COLO668 (cell line): ENCODE measurements at regions not wholly inside any gene's neighbourhood (a gene's known extent, or its start where the extent isn't known, plus 50 kb on each side); places are given as distances from the start of the nearest gene placed in this dataset.
"Not testable (repeated sequence)": the region's sequence is repeated elsewhere in the genome, so short reads cannot be mapped to it uniquely, and the experiment has no call there.

ENCODE experiments used
- DNase-seq: peaks from one replicate; lab custom pipeline; 2025; ENCODE audit not compliant: unreplicated experiment; lab: John Stamatoyannopoulos, UW

DNA sequence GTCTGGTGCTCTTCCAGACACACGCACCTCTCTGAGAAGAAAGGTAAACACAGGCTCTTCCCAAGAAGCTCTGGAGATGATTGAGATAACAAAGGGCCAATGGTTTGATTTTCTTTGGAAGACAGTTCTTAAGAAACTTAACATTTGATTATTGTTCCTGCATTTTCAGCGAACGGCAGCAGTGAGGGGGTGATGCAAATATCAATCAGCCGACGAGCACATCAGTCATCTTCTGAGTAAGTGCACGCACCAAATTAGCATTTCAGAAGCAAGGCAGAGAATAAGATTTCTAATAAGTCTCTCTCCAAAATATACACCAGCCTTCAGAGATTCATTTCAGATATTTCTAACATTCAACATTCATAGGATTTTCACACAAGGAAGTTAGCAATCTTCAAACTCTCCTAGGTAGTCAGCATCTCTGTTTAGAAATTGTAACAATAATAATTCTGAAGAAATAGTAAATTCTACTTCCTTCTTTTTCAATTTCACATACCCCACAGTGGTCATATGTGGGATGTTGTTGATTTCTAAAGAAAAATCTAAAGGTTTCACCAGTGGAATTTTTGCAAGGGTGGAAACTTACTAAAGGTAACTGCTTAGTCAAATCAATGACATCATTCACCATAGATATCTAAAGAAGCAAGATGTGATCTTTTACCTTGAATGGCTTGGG lies 250.3 kb downstream of the SEC61B start:
- no peak for DNase-seq

GRCh38 chr9:99472916-99473245 lies 250.8 kb downstream of the SEC61B start:
- DNase-seq: no peak

DNA sequence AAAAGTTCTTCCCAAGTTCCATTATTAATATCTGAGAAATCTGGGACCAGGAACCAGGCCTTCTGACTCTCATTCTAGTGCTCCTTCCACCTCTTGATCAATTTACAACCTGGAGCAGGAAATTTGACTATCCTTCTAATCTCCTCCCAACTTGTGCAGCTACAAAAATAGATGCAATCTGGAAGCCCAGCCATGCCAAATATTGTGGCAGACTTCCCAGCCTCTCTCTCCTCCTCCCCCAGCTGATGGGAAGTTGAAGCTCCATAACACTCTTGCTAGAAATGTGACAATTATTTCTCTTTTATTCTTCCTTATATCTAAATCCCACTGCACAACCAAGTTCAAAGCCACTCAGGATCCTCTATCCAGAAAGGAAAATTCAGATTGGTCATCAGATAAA lies 252.1 kb downstream of the SEC61B start:
- no peak for DNase-seq

DNA sequence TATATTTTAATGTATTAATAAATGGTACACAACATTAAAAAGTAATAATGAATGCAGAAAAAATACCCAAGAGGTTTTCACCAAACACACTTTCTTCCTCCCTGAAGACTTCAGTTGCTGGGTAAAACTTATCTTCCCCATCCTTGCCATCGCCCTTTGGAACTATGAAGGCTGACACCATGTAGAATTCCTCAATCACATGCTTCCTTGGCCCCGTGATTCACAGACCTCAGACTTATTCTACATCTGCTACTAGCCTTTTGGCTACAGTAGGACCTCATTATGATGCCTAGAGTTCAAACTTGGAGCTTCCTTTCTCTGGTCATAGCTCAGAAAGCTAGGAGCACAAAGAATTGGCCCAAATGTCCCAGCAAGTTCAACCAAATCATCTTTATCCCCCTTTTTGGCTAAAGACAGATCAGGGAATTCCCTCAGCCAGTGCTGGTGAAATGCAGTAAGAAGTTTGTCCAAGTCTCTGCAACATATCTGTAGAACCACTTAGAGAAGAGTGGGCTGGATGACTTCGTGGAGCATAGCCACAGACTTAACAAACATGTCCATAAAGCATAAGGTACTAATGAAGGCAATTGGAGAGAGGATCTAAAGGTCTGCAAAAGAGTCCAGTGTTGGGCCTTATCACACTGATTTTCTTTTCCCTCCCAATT lies 253.5 kb downstream of the SEC61B start:
- DNase-seq: no peak

- DNase-seq: no peak
Observed at GRCh38 chr9:99478469-99479027, 256.5 kb downstream of the SEC61B start.

DNA sequence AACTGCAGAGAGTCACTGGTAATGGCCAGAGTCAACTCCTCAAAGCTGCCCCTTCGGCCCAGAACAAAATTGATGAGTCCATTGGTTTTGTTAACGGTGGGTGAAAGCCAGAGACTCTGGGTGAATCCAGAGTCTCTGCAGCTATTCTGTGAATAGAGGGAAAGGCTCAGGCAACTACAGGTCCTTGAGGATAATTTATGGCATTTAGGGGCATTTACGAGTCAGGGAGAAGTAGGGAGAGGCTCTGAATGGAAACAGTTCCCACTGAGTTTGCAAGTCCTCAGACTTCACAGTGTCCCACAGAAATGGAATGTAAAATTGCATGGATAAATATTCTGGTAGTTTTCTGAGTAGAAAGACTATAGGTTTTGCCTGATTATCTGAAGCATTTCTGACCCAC lies 257.8 kb downstream of the SEC61B start:
- no peak for DNase-seq

DNA sequence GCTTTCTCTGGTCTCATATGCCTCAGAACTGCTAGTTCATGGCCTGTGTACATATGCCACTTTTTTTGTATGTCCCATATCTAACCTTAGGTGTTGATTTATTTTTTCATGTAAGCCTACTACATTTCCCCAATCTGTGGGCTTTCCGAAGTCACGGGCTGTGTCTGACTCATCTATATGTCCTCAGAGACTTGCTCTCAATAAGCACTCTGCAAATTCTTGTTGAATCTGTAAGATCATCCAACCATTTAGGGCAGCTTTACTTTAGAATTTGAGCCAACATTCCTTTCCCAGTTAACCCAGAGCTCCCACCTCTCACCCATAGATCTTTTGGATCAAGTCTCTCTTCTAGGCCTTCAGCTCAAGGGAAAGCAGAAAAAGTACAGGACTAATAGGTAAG lies 263.4 kb downstream of the SEC61B start:
- no peak for DNase-seq

GRCh38 chr9:99486684-99487083 lies 264.6 kb downstream of the SEC61B start:
- no peak for DNase-seq

DNA sequence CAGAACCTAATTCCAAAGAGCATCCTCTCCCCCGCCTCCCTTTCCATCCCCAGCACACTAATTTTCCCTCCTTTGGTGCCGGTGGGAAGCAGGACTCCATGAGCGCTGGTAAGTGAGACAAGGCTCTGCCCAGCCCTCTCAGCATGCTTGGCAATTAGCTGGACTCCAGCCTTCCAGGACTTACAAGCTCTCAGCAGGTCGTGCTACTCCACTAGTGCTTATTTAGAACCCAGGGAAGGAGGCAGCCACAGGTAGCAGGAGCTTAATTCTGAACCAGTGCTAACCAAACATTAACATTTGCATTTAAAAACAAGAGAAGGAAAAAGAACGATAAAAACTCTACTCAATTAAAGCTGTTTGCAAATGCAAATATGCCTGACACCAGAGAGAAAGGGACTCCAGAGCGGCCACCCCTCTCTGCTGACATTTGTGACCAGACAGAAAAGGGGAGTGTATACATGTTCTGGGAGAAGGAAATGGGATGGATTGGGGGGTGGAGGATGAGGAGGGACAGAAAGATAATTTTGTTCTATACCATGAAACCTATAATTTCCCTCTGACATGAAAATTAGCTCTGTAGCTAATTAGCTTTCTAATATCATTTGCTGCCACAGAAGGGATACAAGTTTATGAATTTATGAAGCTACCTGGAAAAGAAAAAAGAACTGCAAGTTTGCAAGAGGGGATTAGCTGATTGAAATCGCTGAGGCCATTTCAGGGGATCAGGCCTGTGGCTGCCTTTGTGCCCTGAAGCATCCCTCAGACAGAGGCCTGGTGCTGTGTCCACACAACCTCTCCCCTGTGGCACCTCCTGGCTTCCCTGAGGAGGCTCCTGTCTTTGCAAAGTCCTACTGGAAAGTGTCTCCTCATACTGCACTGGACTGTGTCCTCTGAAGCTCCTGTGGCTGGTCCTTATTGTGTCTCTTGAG lies 266.3 kb downstream of the SEC61B start:
- DNase-seq: no peak

GRCh38 chr9:99489060-99489413 lies 267.0 kb downstream of the SEC61B start:
- no peak for DNase-seq

- no peak for DNase-seq
Observed at GRCh38 chr9:99490729-99491128, 268.6 kb downstream of the SEC61B start.

DNA sequence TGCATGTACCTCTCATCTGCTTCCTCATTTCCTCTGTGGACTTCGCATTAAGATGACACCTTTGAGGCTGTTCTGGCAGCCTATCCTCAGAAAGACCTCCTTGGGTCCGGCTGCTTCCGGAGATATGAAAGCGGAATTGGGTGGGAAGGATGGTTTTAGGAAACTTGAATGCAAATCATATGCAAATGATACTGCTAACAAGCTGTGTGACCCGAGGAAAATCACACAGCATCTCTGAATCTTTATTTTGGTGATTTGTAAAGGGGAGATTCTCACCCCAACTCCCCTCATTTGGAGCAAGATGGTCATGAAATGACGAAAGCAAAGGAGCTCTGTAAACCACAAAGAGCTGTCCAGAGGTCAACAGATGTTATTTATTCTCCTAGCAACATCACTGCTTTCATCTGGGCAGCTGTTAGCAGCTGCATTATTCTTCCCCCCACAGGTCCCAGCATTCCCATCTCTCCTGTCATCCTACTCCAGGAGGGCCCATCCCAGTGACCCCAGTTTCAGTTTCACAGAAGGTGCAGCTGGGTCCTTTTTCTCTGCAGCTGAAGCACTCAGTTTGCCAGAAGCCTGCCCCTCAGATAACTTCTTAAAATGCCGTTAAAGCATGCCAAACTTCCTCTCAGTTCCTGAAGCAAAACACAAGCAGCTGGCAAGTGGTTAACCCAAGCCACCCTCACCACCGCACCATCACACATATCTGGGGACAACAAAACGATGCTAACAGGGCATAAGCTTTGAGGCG lies 269.5 kb downstream of the SEC61B start:
- DNase-seq: no peak

DNA sequence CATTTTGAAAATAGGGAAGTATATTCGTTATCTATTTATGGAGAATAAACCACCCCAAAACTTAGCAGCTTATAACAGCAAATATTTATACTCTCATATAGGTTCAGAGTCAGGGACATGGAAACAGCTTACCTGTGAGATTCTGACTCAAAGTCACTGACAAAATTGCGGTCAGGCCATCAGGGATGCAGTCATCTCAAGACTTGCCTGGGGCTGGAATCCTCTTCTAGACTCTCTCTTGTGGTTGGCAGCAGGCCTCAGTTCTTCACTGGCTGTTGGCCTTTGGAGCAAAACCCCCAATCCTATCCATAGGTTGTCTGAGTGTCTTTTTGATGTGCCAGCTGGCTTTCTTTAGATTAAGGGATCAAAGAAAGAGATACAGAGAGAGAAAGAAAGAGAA lies 275.6 kb downstream of the SEC61B start:
- no peak for DNase-seq

DNA sequence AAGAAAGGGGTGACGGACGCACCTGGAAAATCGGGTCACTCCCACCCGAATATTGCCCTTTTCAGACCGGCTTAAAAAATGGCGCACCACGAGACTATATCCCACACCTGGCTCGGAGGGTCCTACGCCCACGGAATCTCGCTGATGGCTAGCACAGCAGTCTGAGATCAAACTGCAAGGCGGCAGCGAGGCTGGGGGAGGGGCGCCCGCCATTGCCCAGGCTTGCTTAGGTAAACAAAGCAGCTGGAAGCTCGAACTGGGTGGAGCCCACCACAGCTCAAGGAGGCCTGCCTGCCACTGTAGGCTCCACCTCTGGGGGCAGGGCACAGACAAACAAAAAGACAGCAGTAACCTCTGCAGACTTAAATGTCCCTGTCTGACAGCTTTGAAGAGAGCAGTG lies 276.9 kb downstream of the SEC61B start:
- not testable (repeated sequence) for DNase-seq

DNA sequence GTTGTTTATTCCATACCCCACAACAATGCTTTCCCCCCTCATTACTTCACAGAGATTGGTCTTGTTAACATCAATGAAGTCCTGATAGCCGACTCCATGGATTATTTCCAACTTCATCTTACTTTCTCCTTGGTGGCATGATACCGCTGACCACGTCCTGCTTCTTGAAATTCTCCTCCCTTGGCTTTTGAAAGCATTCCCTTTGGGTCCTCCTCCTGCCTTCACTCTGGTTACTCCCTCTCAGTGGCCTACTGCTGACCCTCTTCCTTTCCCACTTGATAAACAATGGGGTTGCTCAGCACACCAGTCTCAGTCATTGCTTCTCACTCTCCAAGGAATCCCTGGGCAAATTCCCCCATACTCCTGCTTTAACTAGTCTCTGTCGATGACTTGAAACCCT lies 283.9 kb downstream of the SEC61B start:
- no peak for DNase-seq

DNA sequence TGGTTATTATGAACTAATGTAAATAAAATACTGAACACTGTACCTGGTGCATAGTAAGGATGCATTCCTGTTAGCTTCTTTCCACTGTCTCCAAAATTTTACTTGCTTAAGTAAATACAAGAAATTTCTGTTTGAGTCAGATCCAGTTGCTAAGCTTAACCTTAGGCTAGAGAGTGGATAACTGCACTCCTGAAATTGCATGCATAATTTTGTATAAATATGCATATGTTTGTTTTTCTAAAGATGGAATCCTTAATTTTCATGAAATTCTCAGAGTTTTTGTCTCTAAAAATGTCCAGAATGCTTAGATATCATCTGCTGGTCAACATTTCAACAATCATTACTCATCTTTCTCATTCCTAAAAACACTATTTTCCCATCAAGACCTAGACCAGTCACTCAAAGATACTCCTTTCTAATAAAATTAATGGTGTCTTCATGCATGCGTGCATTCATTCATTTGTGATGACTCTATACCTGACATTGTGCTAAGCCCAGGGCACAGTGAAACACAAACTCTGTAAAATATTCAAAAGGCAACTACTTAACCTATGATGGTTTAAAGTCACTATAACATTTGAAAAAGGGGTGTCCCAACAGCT lies 284.8 kb downstream of the SEC61B start:
- DNase-seq: no peak

DNA sequence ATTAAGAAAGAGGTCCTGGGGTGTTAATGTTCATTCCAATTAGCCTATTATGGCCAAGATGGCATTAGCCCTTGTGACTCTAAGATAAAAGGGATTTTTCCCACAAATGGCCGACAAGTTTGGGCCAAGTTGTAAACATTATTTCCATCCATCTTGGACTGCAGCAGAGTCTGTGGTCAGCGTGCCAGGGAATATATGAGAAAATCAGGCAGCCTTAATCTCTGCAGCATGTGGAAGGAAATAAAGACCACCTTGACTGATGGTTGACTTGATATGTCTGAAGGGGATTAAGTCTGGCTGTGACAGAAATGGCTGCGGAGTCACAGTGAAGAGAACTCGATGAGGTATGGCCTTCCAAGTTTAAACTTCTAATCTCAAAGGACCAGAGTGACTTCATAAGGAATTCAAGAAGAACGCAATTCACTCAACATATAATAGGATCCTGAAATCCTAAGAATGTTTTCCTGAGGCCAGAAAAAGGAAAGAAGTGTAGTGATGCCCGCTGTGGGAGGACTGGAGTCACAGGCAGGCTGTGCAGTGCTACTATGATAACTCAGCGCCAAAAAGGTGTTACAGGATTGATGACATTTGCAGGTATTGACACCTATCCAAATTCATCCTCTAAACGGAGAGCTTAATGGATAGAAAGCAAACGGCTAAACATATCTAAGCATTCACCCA lies 287.1 kb downstream of the SEC61B start:
- DNase-seq: no peak

DNA sequence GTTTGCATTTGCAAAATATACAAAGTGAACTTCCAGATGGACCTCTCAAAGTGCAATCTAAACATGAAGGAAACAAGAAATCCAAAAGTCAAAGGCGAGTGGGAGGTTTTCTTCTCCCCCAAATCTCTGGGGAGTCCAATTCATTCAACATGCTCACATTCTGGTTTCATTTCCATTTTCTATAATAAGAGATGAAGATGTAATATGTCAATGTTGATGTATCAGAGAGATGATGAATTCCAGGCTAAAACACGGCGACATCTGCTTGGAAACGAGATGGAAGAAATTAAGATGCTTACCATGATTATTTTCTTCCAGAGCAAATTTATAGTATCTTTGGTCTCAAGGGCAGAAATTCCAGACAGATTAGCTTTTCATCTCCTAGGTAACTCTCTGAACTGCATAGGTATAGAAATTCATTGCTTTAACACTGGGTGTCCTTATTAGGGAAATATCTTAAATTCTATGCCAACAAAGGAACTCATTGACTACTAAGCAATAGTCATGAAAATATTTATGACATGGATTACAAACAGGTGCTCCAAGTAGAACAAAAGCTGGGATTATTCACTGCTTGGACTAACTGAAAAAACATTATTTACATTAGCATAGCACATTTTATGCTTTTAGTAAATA lies 287.9 kb downstream of the SEC61B start:
- DNase-seq: no peak

- no peak for DNase-seq
Observed at GRCh38 chr9:99511723-99512122, 289.6 kb downstream of the SEC61B start.
